Epithelial cell of proximal tubule (primary cell): ENCODE measurements at regions not wholly inside any gene's neighbourhood (a gene's known extent, or its start where the extent isn't known, plus 50 kb on each side); places are given as distances from the start of the nearest gene placed in this dataset.

Experiments
- DNase-seq: peaks from one replicate; pipeline ENCODE4 v3.0.0-alpha.2; 2011; ENCODE audit warnings: low read depth
- H3K4me3 ChIP-seq: 2 replicates; pipeline ENCODE4 v1.5.1; 2011; ENCODE audit warnings: low read depth, mild to moderate bottlenecking, low read length
- TF ChIP-seq, protein P1 (sequence below): conservative IDR thresholded peaks from 2 replicates; pipeline ENCODE4 v1.5.1; 2012; ENCODE audit warnings: low read depth, mild to moderate bottlenecking, low read length

DNA sequence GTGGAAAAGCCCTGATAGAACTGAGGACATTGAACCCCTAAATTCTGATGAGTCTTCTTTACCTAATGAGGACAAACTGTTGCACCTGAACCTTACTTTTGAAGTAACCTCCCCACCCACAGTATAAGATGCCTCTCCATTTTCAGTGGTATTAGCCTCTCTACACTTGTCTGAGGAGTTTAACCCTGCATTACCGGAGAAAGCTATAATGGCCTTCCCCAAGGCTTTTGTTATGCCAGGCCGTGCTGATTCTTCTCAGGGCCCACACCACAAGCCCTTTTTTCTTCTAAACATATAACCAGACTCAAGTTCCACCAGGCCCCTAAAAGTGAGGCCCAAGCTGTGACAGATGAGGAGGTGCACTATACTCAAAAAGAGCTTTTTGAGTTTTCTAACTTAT, 345.8 kb upstream of the GRID2 start:
- DNase-seq, result no peak
- H3K4me3 ChIP-seq, result no peak overlapping the region
- TF ChIP-seq, protein P1, sequence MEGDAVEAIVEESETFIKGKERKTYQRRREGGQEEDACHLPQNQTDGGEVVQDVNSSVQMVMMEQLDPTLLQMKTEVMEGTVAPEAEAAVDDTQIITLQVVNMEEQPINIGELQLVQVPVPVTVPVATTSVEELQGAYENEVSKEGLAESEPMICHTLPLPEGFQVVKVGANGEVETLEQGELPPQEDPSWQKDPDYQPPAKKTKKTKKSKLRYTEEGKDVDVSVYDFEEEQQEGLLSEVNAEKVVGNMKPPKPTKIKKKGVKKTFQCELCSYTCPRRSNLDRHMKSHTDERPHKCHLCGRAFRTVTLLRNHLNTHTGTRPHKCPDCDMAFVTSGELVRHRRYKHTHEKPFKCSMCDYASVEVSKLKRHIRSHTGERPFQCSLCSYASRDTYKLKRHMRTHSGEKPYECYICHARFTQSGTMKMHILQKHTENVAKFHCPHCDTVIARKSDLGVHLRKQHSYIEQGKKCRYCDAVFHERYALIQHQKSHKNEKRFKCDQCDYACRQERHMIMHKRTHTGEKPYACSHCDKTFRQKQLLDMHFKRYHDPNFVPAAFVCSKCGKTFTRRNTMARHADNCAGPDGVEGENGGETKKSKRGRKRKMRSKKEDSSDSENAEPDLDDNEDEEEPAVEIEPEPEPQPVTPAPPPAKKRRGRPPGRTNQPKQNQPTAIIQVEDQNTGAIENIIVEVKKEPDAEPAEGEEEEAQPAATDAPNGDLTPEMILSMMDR, result no peak

DNA sequence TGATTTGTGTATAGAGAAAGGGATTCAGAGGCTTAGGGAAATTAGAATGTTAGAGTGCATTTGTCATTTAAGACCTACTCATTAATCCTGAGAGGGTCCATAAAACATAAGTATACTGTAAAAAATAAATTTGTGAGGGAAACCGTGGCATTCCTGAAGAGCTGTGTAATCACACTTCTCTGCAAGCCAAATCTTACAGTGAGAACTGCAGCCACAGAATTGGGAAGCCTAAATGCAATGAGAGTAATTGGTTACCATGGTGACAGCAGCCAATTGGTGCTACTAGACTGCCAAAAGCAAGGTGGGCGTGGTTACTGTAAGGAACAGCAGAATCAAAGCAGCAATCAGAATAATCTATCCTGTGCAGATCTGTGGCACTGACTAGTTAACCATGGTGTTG, 345.2 kb upstream of the GRID2 start:
- no peak for DNase-seq
- TF ChIP-seq, protein P1, result no peak

DNA sequence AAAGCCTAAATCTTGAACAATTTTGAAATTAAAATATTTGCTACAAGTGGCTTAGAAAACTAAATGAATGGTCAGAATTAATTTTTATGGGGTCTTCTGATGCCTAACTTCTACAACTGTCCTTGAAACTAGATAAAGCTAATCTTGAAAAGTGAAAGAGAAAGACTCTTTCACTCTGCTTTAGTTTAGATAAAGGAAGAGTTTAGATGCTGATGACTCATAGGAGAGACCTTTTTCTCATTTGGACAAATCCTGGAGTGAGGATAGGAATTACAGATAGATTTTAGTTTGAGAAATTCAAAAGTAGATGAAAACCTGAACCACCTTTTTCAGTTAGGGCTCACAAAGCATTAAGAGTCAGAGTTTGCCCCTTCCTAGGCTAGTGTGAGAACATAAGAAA, 342.3 kb upstream of the GRID2 start:
- DNase-seq, result no peak
- TF ChIP-seq, protein P1, result no peak

More for the DNA sequence above, 345.2 kb upstream of the GRID2 start:
- no peak overlapping the region for H3K4me3 ChIP-seq

DNA sequence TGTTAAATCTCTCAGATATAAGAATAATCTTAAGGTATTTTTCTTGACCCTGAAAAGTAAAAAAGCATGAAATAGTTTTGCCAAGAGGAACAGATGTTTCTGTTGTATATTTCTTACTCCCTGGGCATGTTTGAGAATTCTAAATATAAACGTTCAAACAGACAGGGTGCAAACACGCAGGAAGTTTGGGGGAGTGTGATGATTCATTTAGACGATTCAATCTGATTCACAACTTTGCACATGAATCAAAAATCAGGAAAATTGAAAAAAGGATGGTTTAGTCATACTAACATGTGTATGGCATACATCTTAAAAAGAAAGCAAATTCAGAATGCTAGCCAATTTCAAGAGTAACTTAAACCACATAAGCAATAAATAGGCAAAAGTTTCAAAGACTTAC, 340.3 kb upstream of the GRID2 start:
- H3K4me3 ChIP-seq, result no peak overlapping the region
- no peak for DNase-seq
- TF ChIP-seq, protein P1, result no peak

More for the DNA sequence above, 342.3 kb upstream of the GRID2 start:
- no peak overlapping the region for H3K4me3 ChIP-seq

DNA sequence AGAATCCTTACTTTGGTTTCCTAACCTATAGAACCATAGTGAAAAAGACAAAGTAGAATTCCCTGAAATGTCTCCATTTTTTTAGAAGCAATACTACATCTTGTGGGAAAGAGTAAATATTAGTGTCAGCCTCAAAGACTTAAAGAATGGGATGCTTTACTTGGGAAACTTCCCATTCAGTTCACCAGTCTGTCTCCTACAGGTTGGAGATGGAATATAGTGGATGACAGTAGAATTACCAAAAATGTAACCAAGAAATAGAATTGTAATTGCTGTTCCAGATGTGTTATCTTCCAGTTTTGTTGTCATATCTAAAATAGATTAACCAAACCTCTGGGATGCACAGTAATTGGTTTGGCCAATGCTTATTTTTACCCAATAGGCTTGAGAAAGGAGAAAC, 338.6 kb upstream of the GRID2 start:
- DNase-seq, result no peak
- TF ChIP-seq, protein P1, result peak; percentile 20
- H3K4me3 ChIP-seq, result no peak overlapping the region

DNA sequence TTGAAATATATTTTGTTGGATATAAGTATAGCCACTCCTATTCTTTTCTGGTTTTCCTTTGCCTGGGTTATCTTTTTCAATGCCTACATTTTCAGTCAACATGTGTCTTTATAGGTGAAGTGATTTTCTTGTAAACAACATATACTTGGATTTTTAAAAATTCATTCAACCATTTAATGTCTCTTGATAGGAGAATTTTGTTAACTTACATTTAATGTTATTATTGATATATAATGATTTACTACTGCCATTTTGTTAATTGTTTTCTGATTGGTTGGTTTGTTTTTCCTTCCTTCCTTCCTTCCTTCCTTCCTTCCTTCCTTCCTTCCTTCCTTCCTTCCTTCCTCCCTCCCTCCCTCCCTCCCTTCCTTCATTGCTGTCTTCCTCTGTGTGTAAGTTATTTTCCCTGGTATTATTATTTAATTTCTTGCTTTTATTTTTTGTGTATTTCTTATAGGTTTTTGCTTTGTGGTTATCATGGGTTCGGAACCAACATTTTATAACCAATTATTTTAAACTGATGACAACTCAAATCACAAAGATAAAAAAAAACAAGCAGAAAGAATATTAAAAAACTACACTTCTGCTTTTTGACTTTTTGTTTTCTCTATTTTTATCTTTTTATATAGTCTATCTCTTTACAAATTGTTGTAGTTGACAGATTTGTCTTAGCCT, 330.1 kb upstream of the GRID2 start:
- DNase-seq, result no peak
- TF ChIP-seq, protein P1, result no peak

DNA sequence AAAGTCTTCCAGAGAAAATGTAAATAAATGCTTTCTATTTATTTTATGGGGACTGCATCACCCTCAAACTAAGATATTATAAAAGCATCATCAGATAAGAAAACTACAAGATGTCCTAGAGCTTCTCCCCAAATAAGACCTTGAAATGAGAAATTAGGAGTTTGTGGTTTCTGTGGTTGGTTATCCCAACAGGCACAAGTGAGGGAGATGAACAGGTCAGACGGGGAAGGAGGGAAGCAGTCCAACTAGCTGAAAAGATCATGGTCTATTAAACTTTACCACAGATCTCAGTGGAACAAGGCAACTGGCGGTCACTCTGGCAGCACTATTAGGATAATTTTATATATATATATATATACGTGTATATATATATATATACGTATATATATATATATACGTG, 319.3 kb upstream of the GRID2 start:
- TF ChIP-seq, protein P1, result no peak
- no peak overlapping the region for H3K4me3 ChIP-seq
- no peak for DNase-seq

More for the DNA sequence above, 330.1 kb upstream of the GRID2 start:
- H3K4me3 ChIP-seq, result no peak overlapping the region
